CD4-positive, alpha-beta T cell treated with Interleukin-17A for 4 hours (primary cell): ENCODE measurements at regions not wholly inside any gene's neighbourhood (a gene's known extent, or its start where the extent isn't known, plus 50 kb on each side); places are given as distances from the start of the nearest gene placed in this dataset.

ENCODE experiments used
- DNase-seq: peaks from one replicate; pipeline ENCODE4 v3.0.0-alpha.2; 2020; ENCODE audit warnings: mixed read lengths

DNA sequence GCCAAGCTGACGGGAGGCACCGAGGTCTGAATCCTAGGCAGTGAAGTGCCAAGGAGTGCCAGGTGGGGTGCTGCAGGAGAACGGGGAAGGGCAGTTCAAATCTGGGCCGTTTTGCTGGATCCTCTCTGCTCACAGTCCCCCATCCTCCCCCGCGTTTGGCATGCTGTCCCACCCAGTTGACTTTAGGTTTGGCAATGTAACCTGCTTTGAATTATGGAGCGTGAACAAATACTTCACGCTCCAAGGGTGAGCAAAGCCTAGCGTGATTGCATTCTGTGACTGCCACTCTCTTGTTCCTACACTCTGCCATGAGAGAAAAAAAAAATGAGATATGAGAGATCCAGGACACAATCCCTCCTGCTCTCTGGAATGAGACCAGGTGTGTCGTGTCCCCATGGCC is 381.9 kb downstream of the ZNF516 start:
- DNase-seq = no peak

DNA sequence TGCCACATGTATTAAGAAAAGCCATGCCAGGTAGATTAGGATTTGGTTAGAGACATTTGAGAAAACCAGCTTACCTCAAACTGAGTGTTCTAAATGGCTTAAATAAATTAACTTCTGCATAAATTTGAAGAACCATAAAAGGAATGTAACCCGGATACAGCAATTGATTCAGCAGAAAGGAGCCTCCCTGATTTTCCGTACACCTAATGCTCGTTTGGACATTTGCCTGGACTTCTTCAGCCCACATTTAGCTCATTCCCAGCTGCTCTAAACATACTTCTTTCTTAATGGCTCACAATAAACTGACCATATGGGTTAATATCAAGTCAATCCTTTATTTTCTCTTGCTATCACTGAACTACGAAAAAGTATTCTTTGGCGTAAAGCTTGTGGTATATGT is 392.4 kb downstream of the ZNF516 start:
- DNase-seq = no peak

DNA sequence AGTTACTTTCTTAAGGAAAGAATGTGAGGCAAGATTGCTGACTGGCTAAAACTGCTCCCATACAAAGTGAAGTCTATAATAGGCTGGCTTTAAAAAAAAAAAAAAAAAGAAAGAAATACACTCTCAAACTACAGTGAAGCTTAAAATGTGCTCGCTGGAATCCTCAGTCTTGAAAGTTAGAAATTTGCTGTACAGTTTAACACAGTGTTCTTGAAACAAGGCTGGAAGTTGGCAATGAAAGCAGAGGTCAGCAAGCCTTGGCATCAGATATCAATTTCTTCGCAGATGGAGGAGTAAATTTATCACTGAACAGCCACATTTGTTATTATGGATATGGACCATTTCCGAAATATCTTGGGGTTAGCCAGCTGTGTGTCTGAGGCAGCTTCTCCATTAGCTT is 392.9 kb downstream of the ZNF516 start:
- DNase-seq = no peak

GRCh38 chr18:76099931-76100457 is 395.0 kb downstream of the ZNF516 start:
- DNase-seq = no peak

GRCh38 chr18:76098674-76099411 is 396.2 kb downstream of the ZNF516 start:
- no peak for DNase-seq

- no peak for DNase-seq
Measured at GRCh38 chr18:76081536-76081935, 413.5 kb downstream of the ZNF516 start.

DNA sequence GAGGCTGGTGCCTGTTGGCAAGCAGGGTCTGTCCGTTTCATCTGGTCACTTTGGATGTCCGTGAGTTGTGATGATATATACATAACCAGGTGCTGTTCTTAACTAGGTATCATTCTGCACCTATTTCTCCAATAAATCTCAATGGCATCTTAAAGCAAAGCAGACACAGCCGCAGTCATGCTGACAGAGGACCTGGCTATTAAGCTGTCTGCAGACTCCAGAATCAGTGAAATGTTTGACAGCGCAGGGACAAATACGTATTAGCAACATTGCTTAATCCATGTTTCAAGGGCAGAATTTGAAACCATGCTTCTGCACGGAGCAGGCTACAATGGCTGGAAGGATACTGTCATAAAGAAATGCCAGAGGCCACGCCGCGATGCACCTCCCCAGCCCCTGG is 414.6 kb downstream of the ZNF516 start:
- DNase-seq = no peak

- DNase-seq = no peak
Measured at GRCh38 chr18:76075777-76076176, 419.3 kb downstream of the ZNF516 start.

- no peak for DNase-seq
Measured at GRCh38 chr18:76064998-76065397, 430.0 kb downstream of the ZNF516 start.

GRCh38 chr18:76058146-76058545 is 436.9 kb downstream of the ZNF516 start:
- no peak for DNase-seq

DNA sequence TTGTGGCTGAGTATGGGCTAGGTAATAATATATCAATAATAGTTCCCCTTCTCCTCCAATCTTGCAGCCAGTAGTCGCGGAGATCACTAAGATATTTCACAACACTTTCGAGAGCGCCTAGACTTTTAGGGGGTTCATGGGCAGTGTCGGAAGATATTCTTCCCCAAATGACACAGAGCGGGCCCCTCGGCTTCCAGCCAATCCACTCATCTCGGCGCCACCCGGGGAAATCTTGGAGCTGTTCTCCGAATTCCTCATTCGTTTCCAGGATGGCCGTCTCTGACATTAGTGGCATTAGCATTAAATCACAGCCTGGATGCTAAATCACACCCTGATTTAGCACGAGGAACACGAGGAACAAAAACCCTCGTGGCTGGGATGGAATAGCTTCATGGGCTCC is 437.7 kb downstream of the ZNF516 start:
- DNase-seq = no peak

GRCh38 chr18:76056471-76057110 is 438.5 kb downstream of the ZNF516 start:
- no peak for DNase-seq

- no peak for DNase-seq
Measured at GRCh38 chr18:76055578-76055977, 439.5 kb downstream of the ZNF516 start.

DNA sequence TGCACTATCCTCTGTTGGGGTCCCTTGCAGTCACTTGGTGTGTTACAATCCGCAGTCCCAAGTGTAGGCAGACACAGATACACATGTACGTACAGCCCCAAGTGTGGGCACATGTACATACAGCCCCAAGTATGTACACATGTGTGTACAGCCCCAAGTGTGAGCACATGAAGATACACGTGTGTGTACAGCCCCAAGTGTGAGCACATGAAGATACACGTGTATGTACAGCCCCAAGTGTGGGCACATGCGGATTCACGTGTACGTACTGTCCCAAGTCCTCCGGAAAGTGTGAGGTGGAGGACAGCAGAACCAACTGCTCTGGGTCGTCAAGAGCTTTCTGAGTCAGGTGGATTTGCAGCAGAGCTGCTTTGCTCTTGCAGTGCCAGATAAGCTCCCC is 440.0 kb downstream of the ZNF516 start:
- DNase-seq = no peak

- DNase-seq = no peak
Measured at GRCh38 chr18:76054156-76054555, 440.9 kb downstream of the ZNF516 start.

GRCh38 chr18:76053551-76053950 is 441.5 kb downstream of the ZNF516 start:
- DNase-seq = no peak

GRCh38 chr18:76052227-76052595 is 442.8 kb downstream of the ZNF516 start:
- no peak for DNase-seq

DNA sequence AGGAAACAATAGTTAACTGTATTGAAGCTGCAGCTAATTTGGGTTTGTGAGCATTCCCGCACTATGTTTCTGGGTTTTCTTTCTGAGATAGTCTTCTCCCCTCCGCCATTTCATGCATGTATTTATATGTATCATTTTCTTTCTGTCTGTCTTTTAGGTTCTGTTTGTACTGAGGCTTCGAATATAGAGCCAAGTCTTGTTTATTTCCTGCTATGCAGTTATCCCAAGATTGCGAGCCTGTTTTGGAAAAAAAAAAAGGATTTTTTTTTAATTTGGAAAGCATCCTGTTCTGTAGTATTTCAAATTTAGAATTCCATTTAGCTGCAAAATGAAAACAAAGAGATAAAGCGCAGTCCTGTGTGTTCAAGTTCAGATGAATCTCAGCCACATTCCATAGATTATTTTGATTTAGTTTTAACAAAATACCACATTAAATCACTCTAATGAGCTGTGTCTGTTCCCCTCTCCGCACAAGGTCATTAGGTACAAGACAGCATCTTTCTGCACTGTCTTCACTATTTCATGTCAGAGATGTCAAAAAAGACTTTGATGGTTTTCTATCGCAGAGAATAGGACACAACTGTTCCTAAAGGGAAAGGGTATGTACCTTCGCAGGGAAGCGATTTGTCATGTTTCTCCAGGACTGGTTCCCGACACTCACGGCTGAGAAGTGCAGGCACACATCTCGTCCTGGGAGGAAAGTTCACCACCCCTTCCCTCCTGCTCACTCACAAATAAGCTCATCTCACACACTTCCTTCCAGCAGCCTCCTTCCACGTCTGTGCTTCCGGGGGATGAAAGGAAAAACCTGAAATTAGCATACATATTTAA is 443.4 kb downstream of the ZNF516 start:
- DNase-seq = no peak

GRCh38 chr18:76046221-76046620 is 448.8 kb downstream of the ZNF516 start:
- no peak for DNase-seq

GRCh38 chr18:76042511-76042910 is 452.5 kb downstream of the ZNF516 start:
- no peak for DNase-seq

- no peak for DNase-seq
Measured at GRCh38 chr18:76018210-76018609, 476.8 kb downstream of the ZNF516 start.

- DNase-seq = no peak
Measured at GRCh38 chr18:76013057-76013456, 482.0 kb downstream of the ZNF516 start.

- no peak for DNase-seq
Measured at GRCh38 chr18:76005632-76006208, 489.3 kb downstream of the ZNF516 start.
